Stimulated activated CD8-positive, alpha-beta memory T cell treated with anti-CD3 and anti-CD28 coated beads, Interleukin-4, amount 100 ng/mL, for 1 hour (primary cell): ENCODE measurements at regions not wholly inside any gene's neighbourhood (a gene's known extent, or its start where the extent isn't known, plus 50 kb on each side); places are given as distances from the start of the nearest gene placed in this dataset.

Experiments
- DNase-seq, 2 donors: peaks; one replicate each; pipeline ENCODE4 v3.0.0-alpha.2; 2020; ENCODE audit warnings: low read depth in 2 of 2, low spot score in 1 of 2

DNA sequence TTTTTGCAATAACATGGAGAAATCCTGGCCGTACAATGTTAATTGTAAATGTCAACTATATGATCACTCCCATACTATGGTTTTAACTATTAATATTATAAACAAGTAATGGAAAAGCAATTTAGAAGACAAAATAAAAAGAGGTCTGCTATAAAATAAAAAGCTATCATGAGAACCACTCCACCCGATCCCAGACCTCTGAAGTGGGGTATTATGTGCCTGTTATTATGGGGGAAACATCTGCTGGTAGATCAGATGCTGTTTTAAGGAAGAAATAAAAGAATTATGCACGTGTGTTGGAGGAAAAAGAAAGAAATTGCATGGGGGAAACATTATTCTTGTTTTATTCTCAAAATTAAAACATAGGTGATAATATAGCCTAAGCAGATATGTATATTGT lies 615.7 kb upstream of the ARID1B start:
- DNase-seq, result no peak

DNA sequence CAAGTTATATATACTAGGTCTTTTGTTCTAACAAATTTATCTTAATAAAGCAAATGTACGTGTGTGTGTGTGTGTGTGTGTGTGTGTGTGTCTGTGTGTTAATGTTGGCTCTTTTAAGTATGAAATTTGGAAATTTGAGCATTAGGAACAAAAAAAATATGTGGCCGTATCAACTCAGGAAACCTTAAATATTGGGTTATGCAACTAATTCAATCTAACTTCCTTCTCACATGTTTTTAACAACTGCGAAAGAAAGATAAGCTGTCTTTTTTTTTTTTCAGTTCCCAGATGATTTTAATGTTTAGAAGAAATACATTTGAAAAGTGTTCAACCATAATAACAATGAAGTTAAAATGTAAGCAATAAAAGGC lies 616.4 kb upstream of the ARID1B start:
- no peak for DNase-seq

DNA sequence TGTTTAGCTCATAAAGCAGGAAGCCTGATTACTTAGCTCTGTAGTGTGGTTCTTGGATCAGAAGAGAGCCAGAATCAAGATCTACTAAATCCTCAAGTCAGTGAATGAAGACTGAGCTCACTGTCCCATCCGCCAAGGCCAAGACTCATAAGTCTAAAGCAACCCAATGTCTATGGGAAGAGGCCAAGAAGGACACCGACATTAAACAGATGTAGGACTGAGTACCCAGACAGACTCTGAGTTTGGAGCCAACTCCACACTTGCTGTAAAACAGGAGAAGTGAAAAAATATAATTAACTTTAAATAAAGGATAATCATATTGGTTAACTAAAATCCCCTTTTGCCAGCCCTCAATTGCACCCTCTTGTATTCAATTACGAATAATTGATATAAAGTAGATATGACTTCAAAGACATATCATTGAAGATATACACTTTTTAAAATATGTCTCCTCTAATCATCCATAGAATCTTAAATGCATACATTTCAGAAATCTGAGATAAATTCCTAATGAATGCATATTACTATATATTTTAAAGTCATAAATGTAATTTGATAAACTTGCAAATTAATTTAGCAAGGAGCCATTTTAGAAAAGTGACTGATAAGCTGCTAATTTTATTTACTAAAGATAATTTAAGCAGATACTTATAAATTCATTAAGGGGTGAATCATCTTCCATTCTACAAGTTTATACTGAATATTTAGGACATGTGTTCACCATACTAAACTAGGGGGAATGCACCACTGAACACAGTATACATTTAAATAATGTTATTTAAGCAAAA lies 617.0 kb upstream of the ARID1B start:
- DNase-seq, result no peak

DNA sequence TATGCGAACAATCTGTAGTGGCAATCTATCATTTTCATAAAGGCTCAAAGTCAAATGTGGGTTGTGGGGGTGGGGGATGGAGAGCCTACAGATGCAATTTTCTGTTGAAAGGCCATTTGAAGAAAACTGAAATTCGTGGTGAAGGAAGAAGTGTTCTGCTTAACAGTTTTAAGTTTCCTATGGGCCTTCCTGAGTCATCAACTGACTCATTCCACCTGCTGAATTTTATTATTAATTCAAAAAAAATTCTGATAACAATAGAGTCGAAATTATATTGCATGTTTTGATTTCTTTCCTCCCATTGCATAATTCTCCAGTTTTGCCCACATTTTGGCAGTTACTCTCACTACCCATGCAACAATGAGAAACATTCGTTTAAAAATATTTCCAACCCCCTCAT lies 622.3 kb upstream of the ARID1B start:
- DNase-seq, result no peak

DNA sequence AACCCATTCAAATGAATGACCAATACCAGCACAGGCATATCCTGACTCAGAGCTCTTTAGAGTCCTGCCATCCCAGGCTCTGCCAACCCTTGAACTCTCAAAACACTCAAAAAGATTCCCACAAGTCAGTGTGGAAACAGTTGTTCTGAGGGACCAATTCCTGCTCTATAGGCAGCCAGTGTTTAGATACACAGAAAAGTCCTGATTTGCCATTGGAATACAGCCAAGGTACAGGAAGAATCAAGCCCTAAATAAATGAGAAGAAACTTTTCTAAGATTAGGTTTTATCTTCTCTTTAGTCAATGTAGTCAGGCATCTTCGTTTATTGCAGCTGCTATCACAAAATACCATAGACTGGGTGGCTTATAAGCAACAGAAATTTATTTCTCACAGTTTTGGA lies 626.8 kb upstream of the ARID1B start:
- no peak for DNase-seq

DNA sequence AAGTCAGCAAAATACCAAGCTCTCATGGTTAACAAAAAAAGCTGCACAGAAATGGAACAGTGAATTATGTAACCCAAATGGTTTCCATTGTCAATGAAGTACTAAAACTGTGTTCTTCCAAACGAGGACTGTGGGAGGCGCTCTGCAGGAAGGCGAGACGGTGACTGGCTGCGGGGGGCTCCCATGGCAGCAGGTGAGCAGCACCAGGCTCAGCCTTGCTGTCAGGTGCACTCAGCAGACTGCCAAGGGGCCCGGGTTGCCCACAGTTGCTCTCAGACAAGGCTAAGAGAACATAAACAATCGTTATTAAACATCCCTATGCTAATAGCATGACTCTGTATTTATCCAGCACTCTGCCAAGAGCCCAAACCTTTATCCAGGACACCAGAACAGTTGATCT lies 630.3 kb upstream of the ARID1B start:
- no peak for DNase-seq

DNA sequence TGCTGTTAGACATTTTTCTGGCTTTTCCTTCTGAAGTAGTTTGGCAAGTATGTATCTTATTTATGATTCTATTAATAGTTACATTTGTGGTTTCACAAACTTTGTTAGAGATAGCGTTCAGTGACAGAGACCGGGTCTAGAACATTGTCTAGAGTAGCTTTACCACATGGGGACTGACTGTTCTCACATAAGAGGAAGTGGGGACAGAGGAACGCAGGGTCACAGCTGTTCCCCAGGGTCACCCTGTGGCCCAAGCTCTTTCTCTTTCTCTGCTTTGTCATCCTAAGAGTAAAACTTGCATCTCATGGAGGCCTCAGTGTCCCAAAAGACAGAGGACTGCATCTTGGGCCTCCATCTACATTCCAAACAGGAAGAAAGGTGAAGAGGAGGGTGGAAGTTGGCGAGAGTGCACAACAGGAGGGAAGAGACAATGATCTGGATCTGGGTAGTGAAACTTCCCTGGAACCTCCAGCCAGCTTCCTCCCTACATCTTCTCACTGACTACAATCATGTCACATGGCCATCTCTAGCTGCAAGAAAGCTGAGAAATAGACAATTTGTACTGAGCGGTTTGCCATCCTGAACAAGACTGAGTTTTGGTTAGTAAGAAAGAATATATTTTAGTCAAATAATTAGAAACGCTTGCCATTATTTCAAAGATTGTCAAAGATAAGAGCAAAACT lies 645.8 kb upstream of the ARID1B start:
- no peak for DNase-seq

DNA sequence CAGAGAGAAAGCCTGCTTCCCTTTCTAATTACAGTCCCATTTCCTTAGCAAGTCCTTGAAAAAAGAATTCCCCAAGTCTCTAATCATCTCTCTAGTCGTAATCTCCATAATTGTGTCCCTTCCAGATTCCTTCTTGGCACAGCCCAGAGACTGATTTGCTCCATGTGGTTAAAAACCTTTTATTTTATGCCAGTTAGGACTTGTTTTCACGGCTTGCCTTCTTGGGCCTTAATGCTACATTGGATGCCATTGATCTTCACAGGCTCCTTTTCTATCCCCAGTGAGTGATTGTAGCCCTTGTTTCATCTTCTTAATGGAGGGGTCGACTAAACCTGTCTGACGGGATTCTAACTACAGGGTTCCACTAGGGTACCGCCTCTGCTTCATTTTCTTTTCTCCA lies 650.6 kb upstream of the ARID1B start:
- no peak for DNase-seq

DNA sequence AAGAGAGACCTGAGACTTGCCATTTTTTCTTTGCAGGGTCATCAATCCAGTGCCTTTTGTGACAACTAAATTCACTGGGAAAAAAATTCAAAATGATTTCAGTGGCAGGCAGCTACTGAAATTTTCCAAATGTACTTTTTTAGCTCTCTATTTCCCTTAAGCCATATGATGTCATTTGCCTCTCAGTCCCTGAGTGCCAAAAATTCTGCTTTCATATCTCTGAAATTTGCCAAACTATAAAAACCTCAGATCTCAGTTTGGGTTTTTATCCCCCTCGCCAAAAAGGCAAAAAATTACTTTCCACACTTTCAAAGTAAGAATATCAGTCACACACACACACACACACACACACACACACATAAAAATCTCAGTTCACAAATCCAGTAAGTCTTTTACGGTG lies 651.3 kb upstream of the ARID1B start:
- no peak for DNase-seq

DNA sequence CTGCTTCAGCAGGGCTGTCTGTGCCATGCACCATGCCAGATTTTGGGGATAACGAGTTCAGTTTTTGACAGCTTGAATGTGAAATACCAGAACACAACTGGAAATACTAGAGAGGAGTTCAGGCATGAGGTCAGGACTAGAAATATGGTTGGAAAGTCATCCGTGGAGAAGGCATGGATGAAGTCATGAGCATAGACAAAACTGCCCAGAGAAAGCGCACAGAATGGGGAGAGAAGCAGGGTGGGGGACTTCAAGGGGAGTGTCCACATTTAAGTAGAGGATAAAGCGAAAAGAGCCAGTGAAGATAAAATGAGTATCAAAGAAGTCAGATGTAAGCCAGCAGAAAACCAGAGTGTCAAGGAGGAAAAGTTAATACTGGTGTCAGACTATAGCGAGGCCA lies 653.4 kb upstream of the ARID1B start:
- DNase-seq, result no peak

DNA sequence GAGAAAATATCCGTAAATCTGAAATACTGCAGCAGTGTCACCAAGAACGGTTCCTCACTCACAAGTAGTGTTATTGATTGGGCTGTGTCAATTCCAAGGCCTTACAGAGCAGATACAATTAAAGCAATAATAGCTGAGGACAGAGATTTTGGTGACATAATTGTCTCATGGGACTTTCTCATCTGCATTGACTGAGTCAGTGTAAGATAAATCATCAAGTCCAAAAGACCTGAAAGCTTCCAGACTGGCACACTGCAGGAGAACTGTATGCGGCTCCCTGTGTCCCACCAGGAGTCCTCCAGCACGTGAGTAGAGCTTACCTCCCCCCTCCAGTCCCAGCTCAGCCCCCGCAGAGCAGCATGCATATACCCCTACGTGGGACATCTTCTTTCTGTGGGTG lies 655.2 kb upstream of the ARID1B start:
- DNase-seq, result no peak

DNA sequence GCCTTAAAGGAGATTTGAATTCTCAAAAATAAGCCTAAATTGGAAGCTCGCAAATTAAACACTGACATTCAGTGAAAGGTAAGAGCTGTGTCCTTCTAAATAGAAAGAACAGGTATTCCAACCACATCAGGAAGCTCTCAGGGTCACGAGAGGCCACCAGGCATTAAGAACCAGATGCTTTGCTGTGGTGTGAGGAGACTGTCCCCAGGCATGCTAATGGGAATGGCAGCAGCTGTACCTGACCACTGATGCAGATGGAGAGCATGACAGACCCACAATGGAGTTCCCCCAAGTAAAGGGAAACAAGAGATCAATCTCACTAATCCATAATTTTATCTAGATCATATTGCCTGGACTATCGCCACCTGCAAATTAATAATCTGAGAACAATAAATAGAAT lies 658.9 kb upstream of the NOX3 start:
- no peak for DNase-seq

DNA sequence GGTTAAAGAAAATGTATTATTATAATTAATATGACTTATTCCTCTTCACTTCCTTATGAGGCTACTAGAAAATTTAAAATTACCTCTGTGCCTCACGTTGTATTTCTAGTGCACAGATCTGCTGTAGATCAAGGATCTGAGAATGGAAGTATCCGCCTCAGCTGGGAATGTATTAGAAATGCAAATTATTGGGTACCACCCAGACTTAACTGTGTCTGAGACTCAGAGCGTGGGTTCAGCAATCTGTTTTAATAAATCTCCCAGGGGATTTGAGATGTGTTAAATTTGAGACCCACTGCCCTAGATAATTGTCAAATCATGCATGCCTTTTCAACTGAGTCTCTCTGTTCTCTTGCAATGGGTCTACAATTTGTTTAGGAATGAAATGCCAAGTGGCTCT lies 658.0 kb upstream of the NOX3 start:
- DNase-seq, result no peak

DNA sequence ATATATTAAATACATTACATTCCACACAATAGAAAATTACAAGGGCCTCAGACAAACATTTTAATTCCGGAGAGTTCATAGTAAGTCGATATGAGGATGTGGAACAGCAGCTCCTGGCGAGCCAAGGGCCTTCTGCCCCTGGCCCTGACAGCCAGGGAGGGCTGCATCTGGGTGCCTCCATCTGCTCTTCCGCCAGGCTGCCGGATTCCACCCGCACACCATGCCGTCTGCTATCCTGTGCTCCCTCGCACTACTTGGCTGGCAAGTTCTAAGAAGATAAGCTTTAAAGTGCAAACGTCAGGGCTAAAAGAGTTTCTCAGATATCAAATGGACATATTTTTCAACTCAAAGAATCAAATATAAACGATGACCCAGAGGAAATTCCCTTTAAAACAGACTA lies 656.3 kb upstream of the NOX3 start:
- DNase-seq, result no peak

DNA sequence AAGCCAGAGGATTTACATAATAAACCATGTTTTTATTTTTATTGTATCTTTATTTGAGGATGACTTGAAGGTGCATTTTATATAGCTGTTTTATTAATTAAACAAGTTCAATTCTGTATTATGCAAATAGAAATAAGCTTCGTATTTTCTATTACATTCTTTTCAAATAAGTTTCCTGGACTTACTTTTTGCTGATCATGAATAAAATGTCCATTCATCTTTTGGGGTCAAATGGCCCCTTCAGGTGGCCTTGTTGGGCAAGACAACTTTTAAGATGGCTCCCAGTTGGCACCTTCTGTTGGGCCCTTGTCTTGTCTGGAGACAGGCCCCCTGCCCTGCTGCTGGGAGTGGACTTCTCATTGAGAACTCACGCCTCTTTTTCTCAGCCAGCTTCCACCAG lies 654.6 kb upstream of the NOX3 start:
- DNase-seq, result no peak

DNA sequence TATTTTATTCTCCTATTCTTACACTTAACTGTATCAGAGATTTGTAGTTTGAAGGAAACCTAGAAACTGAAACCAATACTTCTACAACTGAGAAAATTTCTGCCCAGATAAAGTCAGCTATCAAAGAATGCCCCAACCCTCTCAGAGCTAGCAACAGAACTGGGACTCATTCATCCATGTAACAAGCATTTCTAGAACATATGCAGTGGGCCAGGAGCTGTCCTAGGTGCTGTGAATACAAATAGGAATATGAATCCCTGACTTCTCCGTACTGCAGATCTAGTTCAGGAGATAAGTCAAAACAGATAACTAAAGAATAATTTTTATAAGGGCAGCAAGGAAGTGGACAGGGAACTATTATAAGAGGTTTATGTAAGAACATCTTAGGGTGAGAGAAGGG lies 654.1 kb upstream of the NOX3 start:
- no peak for DNase-seq

DNA sequence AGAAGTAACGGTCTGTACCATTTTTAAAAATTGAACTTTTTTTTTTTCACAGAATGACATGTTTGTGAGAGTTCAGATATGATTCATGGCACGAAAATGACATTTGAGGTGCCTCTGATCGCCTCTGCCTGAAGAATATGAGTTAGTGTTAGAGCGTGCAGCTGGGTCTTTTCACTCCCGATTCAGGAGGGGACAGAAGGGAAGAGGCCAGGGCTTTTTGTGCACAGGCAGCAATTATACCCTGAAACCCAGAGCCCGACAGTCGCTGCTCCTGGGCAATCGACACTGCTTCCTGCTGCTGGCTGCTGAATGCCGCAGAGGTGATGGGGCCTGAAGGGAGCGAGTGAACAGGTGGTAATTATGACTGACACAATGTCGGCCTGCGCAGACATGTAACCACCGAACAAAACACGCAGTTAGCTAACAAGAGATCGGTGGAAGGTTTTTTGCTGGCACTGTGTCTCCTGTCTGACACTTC lies 652.0 kb upstream of the NOX3 start:
- DNase-seq, result no peak

DNA sequence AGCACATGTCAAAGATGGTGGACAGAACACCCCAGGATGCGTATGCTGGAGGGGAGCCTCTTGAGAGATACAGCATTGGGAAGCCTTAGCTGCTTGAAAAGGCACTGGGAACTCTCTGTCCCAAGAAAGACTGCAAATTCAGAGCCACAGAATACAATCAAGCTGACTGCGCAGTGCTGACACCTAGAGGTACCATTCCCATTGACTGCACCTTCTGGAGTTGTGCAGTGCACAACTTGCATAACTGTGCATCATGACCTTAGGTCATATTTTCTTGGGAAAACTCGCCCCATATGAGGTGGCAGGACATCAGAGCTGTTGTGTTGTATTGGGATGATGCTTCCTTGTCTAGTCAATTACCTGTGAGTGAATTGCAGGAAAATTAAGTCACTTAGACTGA lies 646.5 kb upstream of the NOX3 start:
- DNase-seq, result no peak

DNA sequence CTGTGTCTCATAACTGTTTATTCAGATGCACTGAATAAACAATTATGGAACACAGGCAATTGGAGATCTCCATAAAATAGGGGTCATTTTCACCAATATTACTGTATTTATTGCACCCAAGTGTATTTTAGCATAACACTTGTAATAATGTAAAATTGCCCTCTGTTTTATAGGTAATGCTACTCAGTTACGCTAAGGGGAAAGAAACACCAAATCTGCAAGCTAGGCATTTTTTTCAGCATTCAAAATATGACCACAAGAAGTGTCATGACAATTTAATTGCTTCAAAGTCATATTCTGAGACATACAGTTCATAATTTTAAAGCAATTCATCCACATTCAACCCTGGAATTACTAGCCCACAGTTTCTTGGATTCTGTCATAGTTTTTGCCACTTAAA lies 643.2 kb upstream of the NOX3 start:
- no peak for DNase-seq

DNA sequence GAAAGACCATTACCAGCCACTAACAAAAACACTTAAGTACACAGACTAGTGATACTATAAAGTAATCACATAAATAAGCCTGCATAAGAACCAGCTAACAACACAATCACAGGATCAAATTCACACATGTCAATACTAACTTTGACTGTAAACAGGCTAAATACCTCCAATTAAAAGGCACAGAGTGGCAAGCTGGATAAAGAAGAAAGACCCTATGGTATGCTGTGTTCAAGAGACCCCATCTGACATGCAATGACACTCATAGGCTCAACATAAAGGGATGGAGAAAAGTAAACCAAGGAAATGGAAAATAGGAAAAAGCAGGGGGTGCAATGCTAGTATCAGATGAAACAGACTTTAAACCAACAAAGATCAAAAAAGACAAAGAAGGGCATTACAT lies 631.8 kb upstream of the NOX3 start:
- DNase-seq, result no peak

DNA sequence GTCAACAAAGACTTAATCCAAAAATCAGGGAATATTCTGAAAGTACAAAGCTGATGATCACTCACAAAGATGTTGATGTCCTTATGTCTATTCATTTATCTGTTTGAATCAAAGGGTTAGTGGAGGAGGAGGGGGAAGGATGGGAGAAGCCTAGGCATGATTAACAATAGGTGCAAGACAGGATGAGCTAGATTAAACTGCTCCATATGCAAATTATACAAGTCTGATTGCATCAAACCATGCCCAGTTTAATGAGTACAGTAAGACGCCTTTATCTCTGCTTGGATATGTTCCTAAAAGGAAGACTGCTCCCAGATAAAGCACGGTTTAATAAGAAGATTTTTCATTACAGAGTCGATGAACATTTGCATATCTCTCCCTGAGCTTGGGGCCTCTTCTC lies 626.4 kb upstream of the NOX3 start:
- DNase-seq, result no peak

DNA sequence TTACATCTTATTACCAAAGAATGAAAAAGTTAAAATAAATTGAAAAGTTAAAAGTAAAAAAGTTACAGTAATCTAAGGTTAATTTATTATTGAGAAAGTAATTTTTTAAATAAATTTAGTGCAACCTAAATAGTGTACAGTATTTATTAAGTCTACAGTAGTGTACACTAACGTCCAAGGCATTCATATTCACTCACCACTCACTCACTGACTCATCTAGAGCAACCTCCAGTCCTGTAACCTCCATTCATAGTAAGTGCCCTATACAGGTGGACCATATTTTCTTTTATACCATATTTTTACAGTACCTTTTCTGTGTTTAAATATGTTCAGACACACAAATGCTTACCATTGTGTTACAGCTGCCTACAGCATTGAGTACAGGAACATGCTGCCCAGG lies 624.7 kb upstream of the NOX3 start:
- no peak for DNase-seq

DNA sequence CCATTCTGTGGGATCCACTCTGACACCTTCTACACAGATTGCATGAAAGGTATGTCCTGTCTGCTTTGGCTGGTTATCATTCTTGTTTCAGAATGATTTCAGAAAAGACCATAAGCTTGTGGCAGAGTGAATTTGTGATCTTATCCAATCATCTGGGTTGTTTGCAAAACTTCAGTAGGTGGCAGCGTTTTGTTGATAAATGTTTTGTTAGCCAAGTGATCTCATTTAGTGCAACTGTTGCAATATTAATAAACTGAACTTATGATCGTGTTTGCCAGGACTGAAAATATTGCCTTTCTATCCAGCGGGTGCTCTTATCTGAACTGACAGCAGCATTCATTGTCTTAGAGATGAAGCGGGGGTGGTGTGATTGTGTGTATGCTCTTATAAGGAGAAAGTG lies 613.2 kb upstream of the NOX3 start:
- DNase-seq, result no peak
